ENCODE measurements at regions not wholly inside any gene's neighbourhood (a gene's known extent, or its start where the extent isn't known, plus 50 kb on each side); places are given as distances from the start of the nearest gene placed in this dataset.
A peak's percentile ranks its signal among the peaks of the same experiment; 100 is the strongest.

DNA sequence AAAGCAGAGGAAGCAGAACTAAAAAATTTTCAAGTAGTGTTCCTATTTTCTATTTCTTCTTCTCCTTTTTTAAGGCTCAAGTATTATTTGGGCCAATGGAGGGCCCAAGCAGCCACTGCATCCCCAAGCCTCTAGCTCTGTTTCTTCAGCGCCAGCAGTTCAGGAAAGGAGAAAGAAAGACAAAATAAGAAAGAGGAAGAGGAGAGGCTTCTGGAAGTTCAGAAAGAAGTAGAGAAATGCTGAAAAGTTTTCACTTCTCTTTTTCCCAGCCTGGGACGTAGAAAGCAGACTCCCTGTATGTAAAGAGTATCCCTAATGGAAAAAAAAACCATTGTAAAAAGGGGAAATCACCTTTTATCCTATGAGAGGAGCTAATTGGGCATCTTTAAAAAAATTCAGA, 165.5 kb upstream of the KLF12 start:
- Histone ChIP-seq H3K4me3 (ENCODE audit: low read length) (no peak overlapping the region), H3K36me3 (ENCODE audit: control insufficient read depth, insufficient read depth, low read length) (no peaks in the 10 kb centered on the region), H3K27me3 (ENCODE audit: control insufficient read depth, insufficient read depth, low read length) (no peaks in the 10 kb centered on the region), H3K27ac (ENCODE audit: low read length) (no peak overlapping the region), H3K9me3 (ENCODE audit: control insufficient read depth, insufficient read depth, low read length) (no peaks in the 10 kb centered on the region), H3K4me1 (ENCODE audit: control insufficient read depth, insufficient read depth, low read length) (no peaks in the 10 kb centered on the region)
- H3K9me3 Mint-ChIP-seq = no peaks in the 10 kb centered on the region
- intact Hi-C loops (cut with micrococcal nuclease) = no loop called here
- H3K4me3 Mint-ChIP-seq = no peak overlapping the region
- no peaks in the 10 kb centered on the region for H3K4me1 Mint-ChIP-seq
- ATAC-seq = no peak
- no peak overlapping the region for H3K27ac Mint-ChIP-seq
- DNase-seq = no peak
- H3K36me3 Mint-ChIP-seq = no peaks in the 10 kb centered on the region
- TF ChIP-seq, protein P1, sequence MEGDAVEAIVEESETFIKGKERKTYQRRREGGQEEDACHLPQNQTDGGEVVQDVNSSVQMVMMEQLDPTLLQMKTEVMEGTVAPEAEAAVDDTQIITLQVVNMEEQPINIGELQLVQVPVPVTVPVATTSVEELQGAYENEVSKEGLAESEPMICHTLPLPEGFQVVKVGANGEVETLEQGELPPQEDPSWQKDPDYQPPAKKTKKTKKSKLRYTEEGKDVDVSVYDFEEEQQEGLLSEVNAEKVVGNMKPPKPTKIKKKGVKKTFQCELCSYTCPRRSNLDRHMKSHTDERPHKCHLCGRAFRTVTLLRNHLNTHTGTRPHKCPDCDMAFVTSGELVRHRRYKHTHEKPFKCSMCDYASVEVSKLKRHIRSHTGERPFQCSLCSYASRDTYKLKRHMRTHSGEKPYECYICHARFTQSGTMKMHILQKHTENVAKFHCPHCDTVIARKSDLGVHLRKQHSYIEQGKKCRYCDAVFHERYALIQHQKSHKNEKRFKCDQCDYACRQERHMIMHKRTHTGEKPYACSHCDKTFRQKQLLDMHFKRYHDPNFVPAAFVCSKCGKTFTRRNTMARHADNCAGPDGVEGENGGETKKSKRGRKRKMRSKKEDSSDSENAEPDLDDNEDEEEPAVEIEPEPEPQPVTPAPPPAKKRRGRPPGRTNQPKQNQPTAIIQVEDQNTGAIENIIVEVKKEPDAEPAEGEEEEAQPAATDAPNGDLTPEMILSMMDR (IDR thresholded peaks at IDR 0.05) = no peak
- WGBS (ENCODE audit: insufficient coverage) = 56% methylated on average over 1 of the region's 2 CpGs
- peaks cover 0 to 2% of the 10 kb centered on the region in 2 donors for H3K27me3 Mint-ChIP-seq (ENCODE audit: low read depth in 2 of 2)

DNA sequence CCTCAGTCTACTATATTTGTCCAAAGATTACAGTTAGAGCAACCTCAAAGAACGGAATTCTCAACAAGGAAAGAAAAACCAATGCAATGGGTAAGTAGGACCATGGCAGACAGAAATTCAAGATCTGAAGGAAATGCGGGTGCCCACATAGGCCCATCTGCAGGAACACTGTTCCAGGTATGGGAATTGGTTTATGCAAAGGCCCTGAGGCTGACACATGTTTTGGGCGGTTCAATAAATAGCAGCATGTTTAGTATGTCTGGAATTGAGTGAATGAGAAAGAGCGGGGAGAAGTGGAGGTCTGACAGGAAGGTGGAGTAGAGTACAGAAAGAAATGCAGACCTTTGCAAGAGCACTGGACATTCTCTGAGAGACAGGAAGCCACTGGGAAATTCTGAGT, 164.7 kb upstream of the KLF12 start:
- Histone ChIP-seq H3K9me3 (ENCODE audit: control insufficient read depth, insufficient read depth, low read length) (no peaks in the 10 kb centered on the region), H3K36me3 (ENCODE audit: control insufficient read depth, insufficient read depth, low read length) (no peaks in the 10 kb centered on the region), H3K27ac (ENCODE audit: low read length) (no peak overlapping the region), H3K27me3 (ENCODE audit: control insufficient read depth, insufficient read depth, low read length) (no peaks in the 10 kb centered on the region), H3K4me3 (ENCODE audit: low read length) (no peak overlapping the region), H3K4me1 (ENCODE audit: control insufficient read depth, insufficient read depth, low read length) (no peaks in the 10 kb centered on the region)
- Mint-ChIP-seq H3K27me3 (ENCODE audit: low read depth in 2 of 2) (peaks cover 0 to 2% of the 10 kb centered on the region in 2 donors), H3K9me3 (no peaks in the 10 kb centered on the region), H3K4me3 (no peak overlapping the region), H3K4me1 (no peaks in the 10 kb centered on the region), H3K36me3 (no peaks in the 10 kb centered on the region), H3K27ac (no peak overlapping the region)
- no peak for DNase-seq
- TF ChIP-seq, protein P1 (IDR thresholded peaks at IDR 0.05) = no peak
- no peak for ATAC-seq
- WGBS (ENCODE audit: insufficient coverage) = 98% methylated on average over 4 of the region's 4 CpGs
- intact Hi-C loops (cut with micrococcal nuclease) = no loop called here

DNA sequence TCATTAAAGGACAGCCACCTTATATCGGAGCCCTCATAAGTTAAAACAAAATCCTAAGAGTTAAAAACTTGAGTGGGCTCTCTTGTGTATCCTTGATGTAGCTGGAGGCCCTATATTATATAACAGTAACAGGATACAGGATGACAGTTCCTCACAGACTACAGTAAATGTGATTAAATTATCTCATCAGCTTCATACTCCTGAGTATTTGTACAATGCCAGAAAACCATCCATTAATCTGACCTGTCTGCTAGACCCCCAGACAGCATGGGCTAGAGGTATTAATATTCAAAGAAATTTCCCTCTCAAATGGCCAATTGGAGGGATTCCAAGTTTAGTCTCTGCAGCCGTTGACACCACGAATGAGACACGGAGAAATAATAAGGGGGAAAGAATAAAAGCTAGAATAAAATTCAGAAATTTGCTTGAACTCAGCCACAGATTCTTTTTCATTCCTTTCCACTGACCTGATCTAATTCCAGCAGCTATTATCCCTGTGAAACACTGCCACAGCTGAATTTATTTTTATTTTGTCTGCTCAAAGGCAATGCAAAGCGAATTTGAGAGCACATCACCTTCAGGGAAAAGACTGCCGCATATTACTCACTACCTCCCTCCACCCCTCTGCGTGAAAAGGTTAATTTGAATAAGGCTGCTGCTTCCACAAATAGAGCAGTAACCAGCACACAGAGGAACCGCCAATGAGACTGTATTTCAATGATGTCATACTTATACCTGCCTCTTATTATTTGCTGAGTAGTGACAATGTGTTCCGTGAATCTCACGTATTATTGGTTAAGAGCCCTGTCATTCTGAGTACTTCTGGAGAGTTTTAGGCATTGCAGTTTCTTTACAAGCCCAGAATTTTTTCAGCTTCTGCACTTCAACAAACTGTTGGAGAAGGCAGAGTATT, 155.9 kb upstream of the KLF12 start:
- TF ChIP-seq, protein P1 (IDR thresholded peaks at IDR 0.05) = no peak
- Histone ChIP-seq H3K27me3 (ENCODE audit: control insufficient read depth, insufficient read depth, low read length) (no peaks in the 10 kb centered on the region), H3K4me1 (ENCODE audit: control insufficient read depth, insufficient read depth, low read length) (peaks cover 20% of the 10 kb centered on the region), H3K4me3 (ENCODE audit: low read length) (no peak overlapping the region), H3K36me3 (ENCODE audit: control insufficient read depth, insufficient read depth, low read length) (no peaks in the 10 kb centered on the region), H3K27ac (ENCODE audit: low read length) (peak overlapping the region; percentile 27), H3K9me3 (ENCODE audit: control insufficient read depth, insufficient read depth, low read length) (no peaks in the 10 kb centered on the region)
- H3K36me3 Mint-ChIP-seq = no peaks in the 10 kb centered on the region
- peak overlapping the region; percentile 70 to 93 for H3K27ac Mint-ChIP-seq
- WGBS (ENCODE audit: insufficient coverage) = 26% methylated on average over 8 of the region's 10 CpGs
- no peaks in the 10 kb centered on the region for H3K9me3 Mint-ChIP-seq
- intact Hi-C loops (cut with micrococcal nuclease) = loop anchor here (2.0 to 5.0 kb wide), 3 partner anchors 263 to 535 kb away; no protein-coding TSS in a partner anchor
- peaks cover 50 to 54% of the 10 kb centered on the region in 2 donors for H3K4me1 Mint-ChIP-seq
- peak; percentile 16 to 83 for DNase-seq
- peak overlapping the region; percentile 57 for H3K4me3 Mint-ChIP-seq
- peak; percentile 80 to 84 (median 80) for ATAC-seq
- no peaks in the 10 kb centered on the region for H3K27me3 Mint-ChIP-seq (ENCODE audit: low read depth in 2 of 2)
